GM12801 (cell line): ENCODE measurements at regions not wholly inside any gene's neighbourhood (a gene's known extent, or its start where the extent isn't known, plus 50 kb on each side); places are given as distances from the start of the nearest gene placed in this dataset.

Experiments
- CTCF ChIP-seq: IDR thresholded peaks from one replicate; pipeline ENCODE4 v1.5.1; 2011; ENCODE audit warnings: control low read depth; ENCODE audit not compliant: insufficient read length; ENCODE audit errors: extremely low read depth

GRCh38 chr4:123698556-123698955 lies 302.0 kb downstream of the SPRY1 start:
- TF ChIP-seq CTCF = no peak

- no peak for TF ChIP-seq CTCF
These were observed 303.5 kb downstream of the SPRY1 start for GRCh38 chr4:123699880-123700771.

- no peak for TF ChIP-seq CTCF
These were observed 304.6 kb downstream of the SPRY1 start for GRCh38 chr4:123701131-123701575.

- no peak for TF ChIP-seq CTCF
These were observed 308.8 kb downstream of the SPRY1 start for GRCh38 chr4:123705419-123705818.

- no peak for TF ChIP-seq CTCF
These were observed 310.4 kb downstream of the SPRY1 start for GRCh38 chr4:123706973-123707372.

- TF ChIP-seq CTCF = no peak
These were observed 312.3 kb downstream of the SPRY1 start for GRCh38 chr4:123708902-123709301.

- no peak for TF ChIP-seq CTCF
These were observed 312.7 kb downstream of the SPRY1 start for GRCh38 chr4:123709336-123709735.
